MCF 10A (cell line): ENCODE measurements at regions not wholly inside any gene's neighbourhood (a gene's known extent, or its start where the extent isn't known, plus 50 kb on each side); places are given as distances from the start of the nearest gene placed in this dataset.
A peak's percentile ranks its signal among the peaks of the same experiment; 100 is the strongest.

Source experiments
- BruUV-seq: library from RNA; stranded (reverse); fragments of 400-500 nt; replicated peaks from 2 replicates; lab custom pipeline; 2021; lab: Mats Ljungman, UMichigan
- CTCF ChIA-PET: fragments of 300-600 bp; sonication (Branson Sonifier 250); formaldehyde crosslinking; extraction: SDS; loops from one replicate; lab custom pipeline; 2021; ENCODE audit warnings: antibody characterized with exemption, inconsistent platforms; lab: Yijun Ruan, JAX
- POLR2A ChIA-PET: fragments of 300-600, 350-650 bp; sonication (Branson Sonifier 250); formaldehyde crosslinking; extraction: SDS; loops from one replicate; lab custom pipeline; 2020; ENCODE audit warnings: antibody characterized with exemption, inconsistent platforms; lab: Yijun Ruan, JAX
- DNase-seq: peaks from one replicate; pipeline ENCODE4 v3.0.0-alpha.2; 2018; ENCODE audit not compliant: unreplicated experiment
- H3K27ac Mint-ChIP-seq: one replicate; pipeline ENCODE4 v1.8.0; 2022; ENCODE audit warnings: mild to moderate bottlenecking, low read depth, mixed read lengths; ENCODE audit not compliant: unreplicated experiment
- H3K27me3 Mint-ChIP-seq: one replicate; pipeline ENCODE4 v1.8.0; 2022; ENCODE audit warnings: mixed read lengths; ENCODE audit not compliant: insufficient read depth, unreplicated experiment
- H3K36me3 Mint-ChIP-seq: one replicate; pipeline ENCODE4 v1.8.0; 2022; ENCODE audit warnings: mild to moderate bottlenecking, moderate library complexity, mixed read lengths; ENCODE audit not compliant: insufficient read depth, unreplicated experiment
- H3K4me1 Mint-ChIP-seq: one replicate; pipeline ENCODE4 v1.8.0; 2022; ENCODE audit warnings: mixed read lengths; ENCODE audit not compliant: insufficient read depth, unreplicated experiment
- H3K4me3 Mint-ChIP-seq: one replicate; pipeline ENCODE4 v1.8.0; 2022; ENCODE audit warnings: mild to moderate bottlenecking, moderate library complexity, mixed read lengths; ENCODE audit not compliant: unreplicated experiment
- H3K9me3 Mint-ChIP-seq: one replicate; pipeline ENCODE4 v1.8.0; 2022; ENCODE audit warnings: mixed read lengths; ENCODE audit not compliant: unreplicated experiment
- intact Hi-C: fragments of 100-400 bp; cut with micrococcal nuclease; formaldehyde crosslinking; loops from 2 replicates; pipeline ENCODE4 v1.14.1; 2022
- TF ChIP-seq, protein P1 (sequence below): fragments of 200-600 bp; IDR thresholded peaks from one replicate; pipeline ENCODE4 v1.8.0; 2022; ENCODE audit warnings: antibody characterized with exemption, mild to moderate bottlenecking; ENCODE audit not compliant: unreplicated experiment

DNA sequence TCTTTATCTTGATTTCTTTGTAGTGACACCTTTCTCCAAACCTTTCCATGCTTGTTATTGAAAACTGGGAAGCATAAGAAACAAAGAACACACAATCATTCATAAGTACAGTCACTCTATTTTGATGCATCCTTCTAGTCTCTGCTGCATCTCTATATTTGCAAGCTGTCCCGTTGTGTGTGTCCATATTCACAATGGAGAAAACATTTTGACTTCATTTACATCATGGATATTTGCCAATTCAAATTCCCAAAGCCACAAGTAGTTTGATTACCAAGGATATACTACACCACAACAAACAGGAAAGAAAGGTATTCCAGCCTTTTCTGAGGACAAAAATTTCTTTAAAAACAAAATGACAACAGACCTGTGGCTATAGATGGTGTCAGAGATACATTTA is 673.8 kb downstream of the STIM2 start:
- H3K4me1 Mint-ChIP-seq: peaks cover 5% of the 10 kb centered on the region
- no TSS peak for BruUV-seq
- TF ChIP-seq, protein P1, sequence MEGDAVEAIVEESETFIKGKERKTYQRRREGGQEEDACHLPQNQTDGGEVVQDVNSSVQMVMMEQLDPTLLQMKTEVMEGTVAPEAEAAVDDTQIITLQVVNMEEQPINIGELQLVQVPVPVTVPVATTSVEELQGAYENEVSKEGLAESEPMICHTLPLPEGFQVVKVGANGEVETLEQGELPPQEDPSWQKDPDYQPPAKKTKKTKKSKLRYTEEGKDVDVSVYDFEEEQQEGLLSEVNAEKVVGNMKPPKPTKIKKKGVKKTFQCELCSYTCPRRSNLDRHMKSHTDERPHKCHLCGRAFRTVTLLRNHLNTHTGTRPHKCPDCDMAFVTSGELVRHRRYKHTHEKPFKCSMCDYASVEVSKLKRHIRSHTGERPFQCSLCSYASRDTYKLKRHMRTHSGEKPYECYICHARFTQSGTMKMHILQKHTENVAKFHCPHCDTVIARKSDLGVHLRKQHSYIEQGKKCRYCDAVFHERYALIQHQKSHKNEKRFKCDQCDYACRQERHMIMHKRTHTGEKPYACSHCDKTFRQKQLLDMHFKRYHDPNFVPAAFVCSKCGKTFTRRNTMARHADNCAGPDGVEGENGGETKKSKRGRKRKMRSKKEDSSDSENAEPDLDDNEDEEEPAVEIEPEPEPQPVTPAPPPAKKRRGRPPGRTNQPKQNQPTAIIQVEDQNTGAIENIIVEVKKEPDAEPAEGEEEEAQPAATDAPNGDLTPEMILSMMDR: no peak
- no peaks in the 10 kb centered on the region for H3K27me3 Mint-ChIP-seq
- no peak overlapping the region for H3K4me3 Mint-ChIP-seq
- DNase-seq: no peak
- H3K27ac Mint-ChIP-seq: no peak overlapping the region
- peaks cover 9% of the 10 kb centered on the region for H3K9me3 Mint-ChIP-seq
- ChIA-PET CTCF (no interaction called here), POLR2A (no interaction called here)
- intact Hi-C loops: no loop called here
- H3K36me3 Mint-ChIP-seq: no peaks in the 10 kb centered on the region

DNA sequence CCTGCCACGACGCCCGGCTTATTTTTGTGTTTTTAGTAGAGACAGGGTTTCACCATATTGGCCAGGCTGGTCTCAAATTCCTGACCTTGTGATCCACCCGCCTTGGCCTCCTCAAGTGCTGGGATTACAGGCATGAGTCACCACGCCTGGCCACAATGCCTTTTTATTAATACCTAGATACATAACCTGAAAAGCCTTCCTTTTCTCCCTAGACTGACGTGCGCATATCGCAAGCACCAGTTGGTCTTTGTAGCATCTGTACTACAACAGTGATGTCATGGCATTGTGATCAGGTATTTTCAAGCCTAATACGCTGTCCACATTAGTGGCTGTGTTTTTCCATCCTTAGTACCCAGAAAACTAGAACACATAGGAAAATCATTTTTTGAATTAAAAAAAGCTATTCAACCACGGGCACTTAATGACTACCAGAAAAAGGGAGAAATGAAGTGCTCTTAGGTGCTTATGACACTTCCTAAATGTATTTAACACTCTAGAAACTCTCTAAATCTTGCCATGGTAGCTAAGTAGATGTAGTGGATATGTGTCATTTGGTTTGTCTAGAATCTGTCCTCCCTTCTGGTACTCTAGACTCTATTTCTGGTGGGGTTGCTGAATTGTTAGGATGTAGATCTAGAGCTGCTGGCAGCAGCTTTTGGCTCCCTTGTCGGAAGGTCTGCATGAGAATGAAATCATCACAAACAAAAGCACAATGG is 707.8 kb downstream of the STIM2 start:
- TF ChIP-seq, protein P1: no peak
- Mint-ChIP-seq H3K36me3 (no peaks in the 10 kb centered on the region), H3K27ac (no peak overlapping the region), H3K4me3 (no peak overlapping the region), H3K9me3 (no peaks in the 10 kb centered on the region), H3K4me1 (peaks cover 6% of the 10 kb centered on the region), H3K27me3 (no peaks in the 10 kb centered on the region)
- ChIA-PET CTCF (interaction anchor here (0.6 to 1.1 kb wide), 4 partner anchors 10 to 370 kb away, joined by 3 to 4 read pairs (median 3); no protein-coding TSS in a partner anchor), POLR2A (no interaction called here)
- peak; percentile 23 for DNase-seq
- BruUV-seq: no TSS peak
- intact Hi-C loops: no loop called here

DNA sequence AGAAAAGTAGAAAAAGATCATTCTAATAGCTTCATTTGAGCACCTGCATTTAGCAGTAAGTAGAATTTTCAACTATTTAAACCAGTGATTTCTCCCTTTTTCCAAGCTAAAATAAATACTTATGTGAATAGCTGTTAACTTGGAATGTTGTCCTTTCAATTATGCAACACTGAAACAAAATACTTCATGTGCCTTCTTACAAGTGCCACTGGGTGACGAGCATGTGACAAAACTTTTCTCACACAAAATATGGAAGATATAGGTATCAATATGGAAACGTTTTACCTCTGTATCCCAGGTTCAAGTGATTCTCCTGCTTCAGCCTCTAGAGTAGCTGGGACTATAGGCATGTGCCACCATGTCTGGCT is 708.3 kb downstream of the STIM2 start:
- Mint-ChIP-seq H3K4me3 (no peak overlapping the region), H3K27ac (no peak overlapping the region), H3K27me3 (no peaks in the 10 kb centered on the region), H3K36me3 (no peaks in the 10 kb centered on the region), H3K4me1 (peaks cover 6% of the 10 kb centered on the region), H3K9me3 (no peaks in the 10 kb centered on the region)
- BruUV-seq: no TSS peak
- POLR2A ChIA-PET: no interaction called here
- intact Hi-C loops: no loop called here
- TF ChIP-seq, protein P1: no peak
- CTCF ChIA-PET: interaction anchor here (0.6 to 1.1 kb wide), 4 partner anchors 10 to 369 kb away, joined by 3 to 4 read pairs (median 3); no protein-coding TSS in a partner anchor
- DNase-seq: no peak

DNA sequence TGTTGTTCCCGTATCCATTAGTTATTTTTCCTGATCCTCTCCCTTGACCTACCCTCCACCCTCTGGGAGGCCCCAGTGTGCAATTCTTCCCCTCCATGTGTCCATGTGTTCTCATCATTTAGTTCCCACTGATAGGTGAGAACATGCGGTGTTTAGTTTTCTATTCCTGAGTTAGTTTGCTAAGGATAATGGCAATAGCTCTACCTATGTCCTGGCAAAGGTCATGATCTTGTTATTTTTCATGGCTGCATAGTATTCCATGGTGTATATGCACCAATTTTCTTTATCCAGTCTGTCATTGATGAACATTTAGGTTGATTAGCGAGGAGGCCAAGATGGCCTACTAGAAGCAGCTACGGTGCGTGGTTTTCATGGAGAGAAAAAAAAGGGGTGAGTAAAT is 714.1 kb downstream of the STIM2 start:
- H3K9me3 Mint-ChIP-seq: peaks cover 6% of the 10 kb centered on the region
- no peak overlapping the region for H3K4me3 Mint-ChIP-seq
- no peaks in the 10 kb centered on the region for H3K4me1 Mint-ChIP-seq
- no peak overlapping the region for H3K27ac Mint-ChIP-seq
- no peak for DNase-seq
- intact Hi-C loops: no loop called here
- TF ChIP-seq, protein P1: no peak
- no TSS peak for BruUV-seq
- no peaks in the 10 kb centered on the region for H3K27me3 Mint-ChIP-seq
- CTCF ChIA-PET: interaction anchor here (0.6 kb wide), 1 partner anchor 180 kb away, joined by 5 read pairs; no protein-coding TSS in a partner anchor
- POLR2A ChIA-PET: no interaction called here
- H3K36me3 Mint-ChIP-seq: no peaks in the 10 kb centered on the region
